PC-9 (cell line): ENCODE measurements at regions not wholly inside any gene's neighbourhood (a gene's known extent, or its start where the extent isn't known, plus 50 kb on each side); places are given as distances from the start of the nearest gene placed in this dataset.

ENCODE experiments used
- BruUV-seq: library from RNA; stranded (reverse); fragments of 400-500 nt; replicated peaks from 2 replicates; lab custom pipeline; 2021; lab: Mats Ljungman, UMichigan
- CTCF ChIA-PET: fragments of 300-600 bp; sonication (Branson Sonifier 250); formaldehyde crosslinking; loops from one replicate; lab custom pipeline; 2022; ENCODE audit warnings: antibody characterized with exemption; lab: Charles Lee
- POLR2A ChIA-PET: fragments of 300-600 bp; sonication (Branson Sonifier 250); formaldehyde crosslinking; loops from one replicate; lab custom pipeline; 2022; ENCODE audit warnings: antibody characterized with exemption; ENCODE audit not compliant: unreplicated experiment; lab: Charles Lee
- DNase-seq, 2 experiments: peaks; one replicate each; pipeline versions ENCODE4 v3.0.0 to v3.0.0-alpha.2; 2015 to 2022; ENCODE audit warnings: mixed read lengths in 1 of 2
- H2AFZ ChIP-seq: fragments of 200-600 bp; sonication (generic); 2 replicates; pipeline ENCODE4 v1.8.1; 2017; ENCODE audit warnings: antibody characterized with exemption
- H3F3A ChIP-seq: fragments of 200-600 bp; sonication (generic); 2 replicates; pipeline ENCODE4 v1.8.1; 2017; ENCODE audit warnings: antibody characterized with exemption, mild to moderate bottlenecking, low read depth; ENCODE audit not compliant: insufficient read depth
- H3K27ac ChIP-seq: fragments of 200-600 bp; sonication (generic); 2 replicates; pipeline ENCODE4 v1.6.1; 2016; ENCODE audit warnings: mixed run types
- H3K27me3 ChIP-seq: fragments of 200-600 bp; sonication (generic); 2 replicates; pipeline ENCODE4 v1.6.1; 2016; ENCODE audit warnings: low read depth, mixed run types; ENCODE audit not compliant: insufficient read depth
- H3K36me3 ChIP-seq: fragments of 200-600 bp; sonication (generic); 2 replicates; pipeline ENCODE4 v1.6.1; 2016; ENCODE audit warnings: low read depth, mixed run types
- H3K4me1 ChIP-seq: fragments of 200-600 bp; sonication (generic); replicated peaks from 2 replicates; pipeline ENCODE4 v1.6.1; 2016; ENCODE audit warnings: mixed run types; ENCODE audit not compliant: insufficient read depth
- H3K4me2 ChIP-seq: fragments of 200-600 bp; sonication (generic); 2 replicates; pipeline ENCODE4 v1.6.1; 2017; ENCODE audit warnings: mixed run types
- H3K4me3 ChIP-seq: fragments of 200-600 bp; sonication (generic); 2 replicates; pipeline ENCODE4 v1.6.1; 2016; ENCODE audit warnings: mixed run types
- H3K79me2 ChIP-seq: fragments of 200-600 bp; sonication (generic); 2 replicates; pipeline ENCODE4 v1.6.1; 2017; ENCODE audit warnings: low read depth, mixed run types
- H3K9me2 ChIP-seq: fragments of 200-600 bp; sonication (generic); 2 replicates; pipeline ENCODE4 v1.8.1; 2017; ENCODE audit warnings: mild to moderate bottlenecking; ENCODE audit not compliant: insufficient read depth
- H3K9me3 ChIP-seq: fragments of 200-600 bp; sonication (generic); 2 replicates; pipeline ENCODE4 v1.8.1; 2016; ENCODE audit warnings: low read depth; ENCODE audit not compliant: insufficient read depth
- H4K20me1 ChIP-seq: fragments of 200-600 bp; sonication (generic); 2 replicates; pipeline ENCODE4 v1.8.1; 2017; ENCODE audit not compliant: insufficient read depth
- CTCF ChIP-seq: fragments of 200-600 bp; sonication (generic); conservative IDR thresholded peaks from 2 replicates; pipeline ENCODE4 v1.6.1; 2017; ENCODE audit warnings: mixed run types, antibody characterized with exemption, mild to moderate bottlenecking, moderate library complexity
- EZH2 ChIP-seq: fragments of 200-600 bp; sonication (generic); IDR thresholded peaks from 2 replicates; pipeline ENCODE4 v1.8.0; 2017; ENCODE audit warnings: antibody characterized with exemption, low read depth
- intact Hi-C: fragments of 100-400 bp; cut with micrococcal nuclease; formaldehyde crosslinking; loops from one replicate; pipeline ENCODE4 v1.10.0; 2022; ENCODE audit not compliant: unreplicated experiment

- CTCF ChIA-PET, result no interaction called here
- intact Hi-C loops, result no loop called here
- no peak for TF ChIP-seq CTCF
- TF ChIP-seq EZH2, result no peak
Observed at GRCh38 chr2:221044781-221045180, 527.3 kb downstream of the EPHA4 start.

GRCh38 chr2:221050020-221050795, 521.9 kb downstream of the EPHA4 start:
- no TSS peak for BruUV-seq
- no peaks in the 10 kb centered on the region for H3K9me3 ChIP-seq
- H3F3A ChIP-seq, result no peaks in the 10 kb centered on the region
- H2AFZ ChIP-seq, result no peak overlapping the region
- H3K4me1 ChIP-seq, result no peaks in the 10 kb centered on the region
- H3K9me2 ChIP-seq, result no peaks in the 10 kb centered on the region
- no peaks in the 10 kb centered on the region for H3K27me3 ChIP-seq
- no peak overlapping the region for H3K4me3 ChIP-seq
- H3K36me3 ChIP-seq, result no peaks in the 10 kb centered on the region
- H3K27ac ChIP-seq, result no peak overlapping the region
- DNase-seq, result no peak
- no peaks in the 10 kb centered on the region for H3K79me2 ChIP-seq
- no peak for TF ChIP-seq CTCF
- TF ChIP-seq EZH2, result no peak
- intact Hi-C loops, result no loop called here
- ChIA-PET POLR2A (no interaction called here), CTCF (no interaction called here)
- H3K4me2 ChIP-seq, result no peak overlapping the region
- no peaks in the 10 kb centered on the region for H4K20me1 ChIP-seq

More at GRCh38 chr2:221044781-221045180, 527.3 kb downstream of the EPHA4 start:
- Histone ChIP-seq H3K27ac (no peak overlapping the region), H3K27me3 (no peaks in the 10 kb centered on the region), H3K4me1 (no peaks in the 10 kb centered on the region), H3K4me3 (no peak overlapping the region), H3F3A (no peaks in the 10 kb centered on the region), H3K36me3 (no peaks in the 10 kb centered on the region), H4K20me1 (no peaks in the 10 kb centered on the region), H2AFZ (no peak overlapping the region), H3K79me2 (no peaks in the 10 kb centered on the region), H3K9me3 (no peaks in the 10 kb centered on the region), H3K4me2 (no peak overlapping the region), H3K9me2 (no peaks in the 10 kb centered on the region)
- BruUV-seq, result no TSS peak
- POLR2A ChIA-PET, result no interaction called here
- DNase-seq, result no peak

GRCh38 chr2:221051162-221051561, 520.9 kb downstream of the EPHA4 start:
- H3F3A ChIP-seq, result no peaks in the 10 kb centered on the region

More at GRCh38 chr2:221051162-221051561, 520.9 kb downstream of the EPHA4 start:
- no peak overlapping the region for H3K4me2 ChIP-seq
- no peaks in the 10 kb centered on the region for H3K27me3 ChIP-seq
- TF ChIP-seq CTCF, result no peak
- no peak for TF ChIP-seq EZH2
- no peaks in the 10 kb centered on the region for H3K36me3 ChIP-seq
- no TSS peak for BruUV-seq
- no peaks in the 10 kb centered on the region for H3K4me1 ChIP-seq
- H2AFZ ChIP-seq, result no peak overlapping the region
- CTCF ChIA-PET, result no interaction called here
- no peaks in the 10 kb centered on the region for H3K9me2 ChIP-seq
- POLR2A ChIA-PET, result no interaction called here
- intact Hi-C loops, result no loop called here
- no peak overlapping the region for H3K27ac ChIP-seq
- DNase-seq, result no peak
- H3K4me3 ChIP-seq, result no peak overlapping the region
- H4K20me1 ChIP-seq, result no peaks in the 10 kb centered on the region
- H3K79me2 ChIP-seq, result no peaks in the 10 kb centered on the region
- H3K9me3 ChIP-seq, result no peaks in the 10 kb centered on the region
